ENCODE measurements at regions not wholly inside any gene's neighbourhood (a gene's known extent, or its start where the extent isn't known, plus 50 kb on each side); places are given as distances from the start of the nearest gene placed in this dataset.

DNA sequence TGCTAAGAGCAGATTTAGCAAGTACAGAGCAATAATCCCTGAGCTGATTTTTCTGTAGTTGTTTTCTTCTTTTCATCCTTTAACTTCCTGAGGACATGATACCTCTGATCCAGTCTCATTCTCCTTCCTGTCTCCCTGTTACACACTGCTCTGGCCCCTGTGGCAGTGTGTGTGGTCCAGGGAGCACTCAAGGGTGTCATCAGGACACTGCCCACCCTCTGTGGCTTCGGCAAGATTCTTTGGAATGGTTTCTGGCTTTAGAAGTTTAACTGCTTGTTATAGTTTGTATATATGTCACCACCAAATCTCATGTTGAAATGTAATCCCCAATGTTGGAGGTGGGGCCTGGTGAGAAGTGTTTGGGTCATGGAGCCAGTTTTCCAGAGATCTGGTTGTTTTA is 637.3 kb downstream of the BCOR start:
- no peak for ATAC-seq (replicated peaks)
- Mint-ChIP-seq H3K36me3 (ENCODE audit: insufficient read depth) (no peaks in the 10 kb centered on the region), H3K9me3 (no peaks in the 10 kb centered on the region), H3K27me3 (peaks cover 29 to 30% of the 10 kb centered on the region in 2 donors), H3K4me3 (no peak overlapping the region), H3K27ac (no peak overlapping the region), H3K4me1 (ENCODE audit: low read depth in 2 of 2) (no peaks in the 10 kb centered on the region)
- no peak for DNase-seq

DNA sequence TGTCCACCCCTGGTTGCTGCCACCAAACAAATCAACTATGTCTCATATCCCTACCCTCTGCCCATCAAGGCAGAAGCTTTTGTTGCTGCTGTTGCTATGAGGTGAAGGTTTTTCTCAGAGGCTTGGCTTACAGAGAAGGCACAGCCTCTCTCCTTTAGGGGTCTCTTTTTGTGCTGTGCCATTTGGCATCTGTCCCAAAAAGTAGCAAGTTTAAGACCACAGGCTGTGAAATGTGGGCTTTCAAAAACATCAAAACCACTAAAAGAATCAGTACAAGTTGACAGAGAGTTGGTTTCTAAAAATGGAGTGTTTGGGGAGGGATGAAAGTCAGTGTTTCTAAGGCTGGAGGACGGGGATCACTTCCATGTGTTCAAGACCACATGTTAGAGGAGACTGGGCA is 634.9 kb downstream of the BCOR start:
- no peak for DNase-seq
- no peak overlapping the region for H3K27ac Mint-ChIP-seq
- H3K36me3 Mint-ChIP-seq (ENCODE audit: insufficient read depth) = no peaks in the 10 kb centered on the region
- H3K27me3 Mint-ChIP-seq = peaks cover 18 to 39% of the 10 kb centered on the region in 2 donors
- H3K4me1 Mint-ChIP-seq (ENCODE audit: low read depth in 2 of 2) = no peaks in the 10 kb centered on the region
- no peaks in the 10 kb centered on the region for H3K9me3 Mint-ChIP-seq
- ATAC-seq (replicated peaks) = no peak
- no peak overlapping the region for H3K4me3 Mint-ChIP-seq

DNA sequence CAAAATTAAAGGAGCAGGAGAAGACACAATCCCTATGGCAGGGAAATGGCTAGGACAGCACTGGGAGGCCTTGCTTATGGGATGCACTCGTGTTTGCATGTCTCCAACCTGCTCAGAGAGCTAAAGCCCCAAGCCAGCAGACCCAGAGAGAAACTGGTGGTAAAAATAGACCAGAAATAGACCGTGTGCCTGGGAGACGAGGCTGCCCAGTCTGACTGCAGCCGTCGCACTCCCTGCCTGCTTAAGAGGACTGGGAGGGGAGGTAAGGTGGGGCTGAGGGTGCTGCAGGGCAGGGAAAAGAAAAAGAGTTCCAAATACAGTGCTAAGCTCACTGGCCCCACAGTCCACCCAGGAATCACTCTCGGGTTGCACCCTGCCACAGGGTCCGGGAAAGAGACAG is 633.5 kb downstream of the BCOR start:
- Mint-ChIP-seq H3K9me3 (no peaks in the 10 kb centered on the region), H3K36me3 (ENCODE audit: insufficient read depth) (no peaks in the 10 kb centered on the region), H3K27ac (no peak overlapping the region), H3K27me3 (peaks cover 18 to 33% of the 10 kb centered on the region in 2 donors), H3K4me3 (no peak overlapping the region), H3K4me1 (ENCODE audit: low read depth in 2 of 2) (no peaks in the 10 kb centered on the region)
- no peak for ATAC-seq (replicated peaks)
- DNase-seq = no peak

DNA sequence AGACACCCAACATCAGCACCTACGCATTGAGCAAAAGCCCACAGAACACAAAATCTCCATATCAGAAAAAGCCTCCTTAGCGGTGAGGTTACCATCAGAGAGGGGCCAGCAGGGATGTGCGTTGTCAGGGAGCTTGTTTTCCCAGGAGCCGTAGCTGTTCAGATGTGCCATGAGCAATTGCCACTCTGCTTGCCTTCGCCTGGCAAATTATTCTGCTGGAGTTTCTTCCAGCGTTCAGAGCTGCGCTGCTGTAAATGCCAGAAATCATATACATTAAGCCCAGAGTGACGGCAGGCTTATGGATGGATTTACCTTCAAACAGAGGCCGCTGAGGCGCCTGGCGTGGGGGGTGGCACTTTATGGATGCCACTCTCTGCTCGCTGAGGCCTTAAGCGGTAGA is 632.3 kb downstream of the BCOR start:
- Mint-ChIP-seq H3K27ac (no peak overlapping the region), H3K36me3 (ENCODE audit: insufficient read depth) (no peaks in the 10 kb centered on the region), H3K27me3 (peaks cover 18 to 33% of the 10 kb centered on the region in 2 donors), H3K4me3 (no peak overlapping the region), H3K4me1 (ENCODE audit: low read depth in 2 of 2) (no peaks in the 10 kb centered on the region), H3K9me3 (no peaks in the 10 kb centered on the region)
- DNase-seq (no peak), ATAC-seq (replicated peaks) (no peak)

DNA sequence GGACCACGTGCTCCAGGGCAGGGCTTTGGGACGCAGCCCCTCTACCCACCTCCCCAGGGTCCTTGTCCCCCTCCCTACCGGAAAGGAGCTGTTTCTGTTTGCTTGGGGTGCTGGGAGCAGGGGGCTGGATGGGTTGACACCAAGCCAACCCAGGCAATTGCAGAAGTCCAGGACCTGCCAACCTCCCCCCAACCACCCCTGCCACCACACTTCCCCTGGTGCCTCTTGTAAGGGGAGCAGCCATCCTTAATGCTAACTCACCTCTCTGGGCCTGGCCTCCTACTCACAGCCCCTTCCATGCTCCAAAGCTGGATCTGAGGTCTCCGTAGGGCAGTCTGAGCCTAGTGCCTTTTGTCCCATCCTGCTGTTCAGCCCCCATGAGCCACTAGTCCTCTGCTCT is 631.9 kb downstream of the BCOR start:
- no peaks in the 10 kb centered on the region for H3K9me3 Mint-ChIP-seq
- no peak overlapping the region for H3K27ac Mint-ChIP-seq
- peaks cover 18 to 33% of the 10 kb centered on the region in 2 donors for H3K27me3 Mint-ChIP-seq
- H3K36me3 Mint-ChIP-seq (ENCODE audit: insufficient read depth) = no peaks in the 10 kb centered on the region
- no peak overlapping the region for H3K4me3 Mint-ChIP-seq
- no peaks in the 10 kb centered on the region for H3K4me1 Mint-ChIP-seq (ENCODE audit: low read depth in 2 of 2)
- ATAC-seq (replicated peaks) = no peak
- no peak for DNase-seq

DNA sequence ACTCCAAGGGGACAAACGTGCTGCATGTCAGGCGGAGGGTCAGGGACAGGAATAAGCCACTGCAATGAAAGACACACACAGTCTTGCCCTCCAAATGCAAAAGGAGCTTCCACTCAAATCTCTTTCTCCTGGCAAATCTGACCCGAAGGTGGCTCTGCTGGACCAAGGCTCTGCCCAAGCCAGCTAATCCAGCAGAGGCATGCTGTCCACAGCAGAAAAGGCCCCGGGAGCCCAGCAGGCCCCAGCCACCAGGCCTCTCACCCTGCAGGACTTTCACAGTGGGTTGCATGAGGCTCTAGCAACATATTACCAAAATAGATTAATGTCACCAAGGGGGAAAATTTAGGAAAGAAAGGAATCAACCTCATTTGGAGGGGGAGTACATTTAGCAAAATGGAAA is 628.6 kb downstream of the BCOR start:
- no peak for DNase-seq
- no peaks in the 10 kb centered on the region for H3K9me3 Mint-ChIP-seq
- ATAC-seq (replicated peaks) = no peak
- H3K36me3 Mint-ChIP-seq (ENCODE audit: insufficient read depth) = no peaks in the 10 kb centered on the region
- H3K4me3 Mint-ChIP-seq = no peak overlapping the region
- no peaks in the 10 kb centered on the region for H3K4me1 Mint-ChIP-seq (ENCODE audit: low read depth in 2 of 2)
- peaks cover 10 to 12% of the 10 kb centered on the region in 2 donors for H3K27me3 Mint-ChIP-seq
- no peak overlapping the region for H3K27ac Mint-ChIP-seq

DNA sequence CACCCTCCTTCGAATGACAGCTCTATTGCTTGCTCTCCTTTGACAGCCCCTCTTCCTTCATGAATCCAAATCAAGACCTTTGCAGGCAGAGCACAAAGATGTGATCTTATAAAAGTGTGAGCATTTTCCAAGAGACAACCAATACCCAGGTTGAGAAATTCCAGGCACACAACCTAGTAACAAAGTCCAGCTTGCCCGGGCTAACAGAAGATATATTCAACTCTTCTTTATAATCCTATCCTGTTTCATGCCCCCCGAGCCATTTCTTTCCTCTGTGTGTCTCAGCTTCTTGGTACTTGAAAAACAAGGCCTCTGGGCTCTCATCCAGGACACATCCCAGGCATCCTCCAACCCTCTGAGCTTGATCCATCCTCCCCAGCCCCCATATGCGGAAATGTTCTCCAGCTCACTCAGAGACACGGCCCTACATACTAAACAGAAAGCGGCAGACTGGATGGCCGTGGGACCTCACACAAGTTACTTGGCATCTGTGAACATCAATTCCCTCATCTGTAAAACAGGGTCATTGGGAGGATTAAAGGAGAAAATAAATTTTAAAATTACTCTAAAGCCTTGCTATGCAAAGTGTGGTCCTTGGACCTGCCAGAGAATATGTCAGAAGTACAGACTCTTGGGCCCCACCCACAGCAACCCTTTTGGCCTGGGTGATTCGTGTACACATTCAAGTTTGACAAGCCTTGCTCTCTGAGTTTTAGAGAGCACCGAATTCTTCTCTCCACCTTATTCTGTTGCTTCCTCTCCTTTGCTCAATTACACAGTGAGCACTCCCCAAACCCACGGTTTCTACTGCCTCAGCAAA is 627.0 kb downstream of the BCOR start:
- DNase-seq (no peak), ATAC-seq (replicated peaks) (no peak)
- Mint-ChIP-seq H3K27ac (peak overlapping the region in 1 of 2 donors; percentile 26), H3K4me3 (no peak overlapping the region), H3K9me3 (no peaks in the 10 kb centered on the region), H3K36me3 (ENCODE audit: insufficient read depth) (no peaks in the 10 kb centered on the region), H3K4me1 (ENCODE audit: low read depth in 2 of 2) (no peaks in the 10 kb centered on the region), H3K27me3 (peaks cover 7 to 9% of the 10 kb centered on the region in 2 donors)

DNA sequence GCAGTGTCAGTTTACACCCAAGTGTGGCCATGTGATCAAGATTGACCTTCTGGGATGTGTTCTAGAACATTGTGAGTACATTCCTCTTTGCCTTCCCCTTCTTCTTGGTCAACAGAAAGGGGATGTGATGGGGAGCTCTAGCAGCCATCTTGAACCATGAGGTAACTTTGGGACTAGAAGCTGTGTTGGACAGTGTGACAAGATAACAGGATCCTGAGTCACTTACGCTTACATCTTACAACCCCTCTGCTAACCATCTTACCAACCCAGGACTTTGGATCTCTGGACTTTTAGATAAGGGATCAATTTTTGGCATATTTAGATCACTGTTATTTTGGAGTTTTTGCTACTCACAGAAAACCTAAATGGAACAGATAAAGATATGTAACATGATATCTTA is 625.6 kb downstream of the BCOR start:
- DNase-seq (no peak), ATAC-seq (replicated peaks) (no peak)
- peaks cover 7 to 8% of the 10 kb centered on the region in 2 donors for H3K27me3 Mint-ChIP-seq
- H3K36me3 Mint-ChIP-seq (ENCODE audit: insufficient read depth) = no peaks in the 10 kb centered on the region
- no peaks in the 10 kb centered on the region for H3K4me1 Mint-ChIP-seq (ENCODE audit: low read depth in 2 of 2)
- no peaks in the 10 kb centered on the region for H3K9me3 Mint-ChIP-seq
- H3K27ac Mint-ChIP-seq = no peak overlapping the region
- no peak overlapping the region for H3K4me3 Mint-ChIP-seq

DNA sequence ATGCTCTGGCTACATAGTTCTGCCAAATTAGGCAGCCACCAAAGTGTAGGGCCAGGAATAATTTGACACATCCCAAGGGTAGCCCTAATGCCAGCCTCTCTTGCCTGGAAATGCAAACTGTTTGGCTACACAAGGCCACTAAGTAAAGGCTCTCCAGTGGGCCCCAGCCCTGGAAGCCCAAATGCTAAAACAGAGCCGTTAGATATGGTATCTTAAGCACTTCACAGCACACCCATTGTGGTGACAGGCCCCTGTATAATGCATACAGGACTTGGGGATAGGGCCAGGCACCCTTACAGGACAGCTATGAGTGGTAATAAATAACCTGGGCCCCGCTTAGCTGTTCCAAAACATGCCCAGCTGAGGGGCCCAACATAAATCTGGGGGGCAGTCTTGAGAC is 623.9 kb downstream of the BCOR start:
- Mint-ChIP-seq H3K36me3 (ENCODE audit: insufficient read depth) (no peaks in the 10 kb centered on the region), H3K9me3 (no peaks in the 10 kb centered on the region), H3K4me1 (ENCODE audit: low read depth in 2 of 2) (no peaks in the 10 kb centered on the region), H3K4me3 (no peak overlapping the region), H3K27ac (no peak overlapping the region), H3K27me3 (peaks cover 7 to 13% of the 10 kb centered on the region in 2 donors)
- DNase-seq = no peak
- ATAC-seq (replicated peaks) = no peak

DNA sequence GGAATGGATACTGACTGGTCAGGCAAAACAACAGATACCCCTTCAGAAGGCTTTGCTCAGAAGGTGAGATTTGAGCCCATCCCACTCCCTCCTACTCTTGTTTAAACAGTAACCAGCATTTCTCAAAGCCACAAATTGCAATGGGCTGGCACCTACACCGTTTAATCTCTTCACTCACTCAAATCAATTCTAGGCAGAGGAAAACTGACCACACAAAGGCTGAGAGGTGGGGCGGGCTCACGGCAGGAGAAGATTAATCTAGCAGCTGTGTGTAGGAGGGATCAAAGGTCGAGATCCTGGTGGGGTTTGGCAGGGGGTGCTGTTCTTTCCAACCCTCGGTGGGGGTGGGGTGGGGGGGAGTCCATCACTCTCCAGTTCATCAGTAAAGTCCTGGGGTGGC is 622.4 kb downstream of the BCOR start:
- Mint-ChIP-seq H3K27ac (no peak overlapping the region), H3K36me3 (ENCODE audit: insufficient read depth) (no peaks in the 10 kb centered on the region), H3K9me3 (no peaks in the 10 kb centered on the region), H3K27me3 (peaks cover 12 to 20% of the 10 kb centered on the region in 2 donors), H3K4me3 (no peak overlapping the region), H3K4me1 (ENCODE audit: low read depth in 2 of 2) (no peaks in the 10 kb centered on the region)
- ATAC-seq (replicated peaks) (no peak), DNase-seq (no peak)

DNA sequence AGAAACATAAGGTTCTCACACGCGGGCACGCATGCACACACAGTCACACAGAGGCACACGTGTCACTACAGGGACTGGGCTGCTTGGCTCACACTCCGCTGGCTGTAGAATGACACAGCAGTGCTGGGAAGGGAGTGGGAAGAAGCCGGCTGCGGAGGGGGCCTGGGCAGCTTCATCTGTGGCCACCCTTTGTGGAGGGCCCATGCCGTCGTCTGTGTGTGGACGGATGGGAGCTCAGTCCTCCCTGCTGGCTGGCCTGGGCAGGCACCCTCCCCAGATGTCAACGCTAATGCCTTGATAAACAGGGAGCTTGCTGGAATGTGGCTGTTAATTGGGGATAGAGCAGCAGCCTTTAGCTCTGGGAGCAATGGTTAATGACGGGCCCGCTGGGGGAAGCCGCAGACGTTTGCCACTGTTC is 621.1 kb downstream of the BCOR start:
- Mint-ChIP-seq H3K27me3 (peaks cover 12 to 26% of the 10 kb centered on the region in 2 donors), H3K27ac (no peak overlapping the region), H3K9me3 (no peaks in the 10 kb centered on the region), H3K4me1 (ENCODE audit: low read depth in 2 of 2) (no peaks in the 10 kb centered on the region), H3K4me3 (no peak overlapping the region), H3K36me3 (ENCODE audit: insufficient read depth) (no peaks in the 10 kb centered on the region)
- DNase-seq = no peak
- no peak for ATAC-seq (replicated peaks)

DNA sequence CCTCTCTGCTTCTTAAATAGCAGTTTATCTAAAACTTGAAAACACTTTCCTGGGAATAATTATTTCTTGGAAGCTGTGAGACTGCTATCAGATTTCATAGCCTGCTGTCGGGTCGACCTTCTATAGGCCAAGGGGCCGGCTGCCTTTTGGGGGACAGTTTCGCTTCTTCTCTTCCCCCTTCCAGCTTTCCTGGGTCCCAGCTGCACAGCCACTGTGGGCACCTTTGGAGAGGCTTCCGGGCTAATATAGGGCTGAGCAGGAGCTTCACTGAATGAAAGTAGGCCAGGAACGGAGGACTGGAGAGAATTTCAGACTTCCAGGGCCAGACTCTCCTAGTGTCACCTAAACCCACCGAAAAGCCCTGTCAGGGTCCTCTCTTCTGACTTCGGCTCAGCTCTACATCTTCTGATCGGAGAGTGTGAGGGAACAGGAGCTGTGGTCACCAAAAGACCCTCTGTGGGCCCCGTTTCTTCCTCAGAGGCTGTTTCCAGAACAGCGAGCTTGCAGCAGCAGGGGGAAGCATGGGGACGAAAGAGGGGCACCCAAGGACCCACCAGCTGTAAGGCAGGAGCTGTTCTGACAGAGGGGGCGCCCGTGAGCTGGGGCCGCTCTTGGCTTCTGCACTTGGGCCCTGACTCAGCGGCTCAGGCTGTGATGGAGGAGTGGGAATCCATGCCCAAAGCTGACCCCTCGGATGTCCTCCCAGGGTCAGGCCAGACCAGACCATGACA is 620.6 kb downstream of the BCOR start:
- peaks cover 12 to 26% of the 10 kb centered on the region in 2 donors for H3K27me3 Mint-ChIP-seq
- no peaks in the 10 kb centered on the region for H3K4me1 Mint-ChIP-seq (ENCODE audit: low read depth in 2 of 2)
- H3K36me3 Mint-ChIP-seq (ENCODE audit: insufficient read depth) = no peaks in the 10 kb centered on the region
- ATAC-seq (replicated peaks) (no peak), DNase-seq (no peak)
- no peaks in the 10 kb centered on the region for H3K9me3 Mint-ChIP-seq
- no peak overlapping the region for H3K27ac Mint-ChIP-seq
- H3K4me3 Mint-ChIP-seq = no peak overlapping the region

DNA sequence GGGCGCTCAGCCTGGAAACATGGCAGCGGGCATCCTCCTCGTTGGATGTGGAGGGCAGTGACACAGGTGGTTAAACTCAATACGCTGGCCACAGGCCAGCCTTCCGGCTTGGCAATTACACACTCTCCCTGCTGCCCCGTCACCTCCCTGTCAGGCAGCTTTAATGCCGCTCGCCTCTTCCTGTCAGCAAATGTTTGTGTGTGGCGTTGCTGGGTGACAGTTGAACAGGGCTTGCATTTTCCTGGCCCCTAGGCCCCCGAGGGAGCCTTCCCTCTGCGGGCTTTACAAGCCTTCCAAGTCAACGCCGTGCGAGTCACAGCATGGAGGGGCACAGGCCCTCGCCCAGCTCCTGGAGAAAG is 620.0 kb downstream of the BCOR start:
- Mint-ChIP-seq H3K27me3 (peaks cover 12 to 26% of the 10 kb centered on the region in 2 donors), H3K36me3 (ENCODE audit: insufficient read depth) (no peaks in the 10 kb centered on the region), H3K9me3 (no peaks in the 10 kb centered on the region), H3K27ac (peak overlapping the region in 1 of 2 donors; percentile 4), H3K4me1 (ENCODE audit: low read depth in 2 of 2) (no peaks in the 10 kb centered on the region), H3K4me3 (no peak overlapping the region)
- DNase-seq = no peak
- ATAC-seq (replicated peaks) = peak; percentile 27

DNA sequence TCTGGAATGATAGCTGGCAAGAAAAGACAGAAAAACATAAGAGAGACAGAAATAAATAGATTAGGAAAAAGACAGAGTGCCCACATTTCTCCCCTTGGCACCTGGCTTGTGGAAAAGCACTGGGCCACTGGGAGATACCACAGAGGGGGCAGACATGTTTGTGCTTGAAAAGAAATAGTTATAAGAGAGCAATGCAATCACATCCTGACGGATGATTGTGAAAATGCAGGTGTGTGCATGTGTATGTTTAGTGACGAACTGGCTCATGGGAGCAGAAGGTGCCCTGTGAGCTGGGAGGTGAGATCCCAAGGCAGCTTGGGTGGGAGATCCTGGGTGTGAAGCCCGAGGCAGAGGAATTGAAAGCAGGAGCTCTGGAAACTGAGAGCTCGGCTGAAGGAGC is 617.9 kb downstream of the BCOR start:
- Mint-ChIP-seq H3K36me3 (ENCODE audit: insufficient read depth) (no peaks in the 10 kb centered on the region), H3K9me3 (no peaks in the 10 kb centered on the region), H3K4me1 (ENCODE audit: low read depth in 2 of 2) (no peaks in the 10 kb centered on the region), H3K27ac (no peak overlapping the region), H3K4me3 (no peak overlapping the region), H3K27me3 (peaks cover 8 to 26% of the 10 kb centered on the region in 2 donors)
- no peak for ATAC-seq (replicated peaks)
- no peak for DNase-seq
